ENCODE measurements at regions not wholly inside any gene's neighbourhood (a gene's known extent, or its start where the extent isn't known, plus 50 kb on each side); places are given as distances from the start of the nearest gene placed in this dataset.

- no peak for TF ChIP-seq CTCF (IDR thresholded peaks at IDR 0.05)
- TF ChIP-seq EP300 (IDR thresholded peaks at IDR 0.05): no peak
These were observed 251.4 kb downstream of the ANKRD30B start for GRCh38 chr18:14999085-14999975.

Measured in ovary (tissue), 3 donors.